ENCODE measurements at regions not wholly inside any gene's neighbourhood (a gene's known extent, or its start where the extent isn't known, plus 50 kb on each side); places are given as distances from the start of the nearest gene placed in this dataset.

GRCh38 chr9:97220894-97221477 is 86.5 kb upstream of the CCDC180 start:
- no peak for TF ChIP-seq CTCF (conservative IDR thresholded peaks at IDR 0.05; ENCODE audit: low read length)
- no peak for TF ChIP-seq EZH2phosphoT487 (IDR thresholded peaks at IDR 0.05; ENCODE audit: borderline replicate concordance)
